AG09309 (cell line): ENCODE measurements at regions not wholly inside any gene's neighbourhood (a gene's known extent, or its start where the extent isn't known, plus 50 kb on each side); places are given as distances from the start of the nearest gene placed in this dataset.
"Not testable (repeated sequence)": the region's sequence is repeated elsewhere in the genome, so short reads cannot be mapped to it uniquely, and the experiment has no call there.

Experiments
- DNase-seq: peaks from one replicate; pipeline ENCODE4 v3.0.0-alpha.2; 2010; ENCODE audit warnings: low read depth
- H3K4me3 ChIP-seq: 2 replicates; pipeline ENCODE4 v1.5.1; 2011; ENCODE audit warnings: mild to moderate bottlenecking, low read depth, low read length, moderate library complexity; ENCODE audit not compliant: control insufficient read depth
- CTCF ChIP-seq: IDR thresholded peaks from 2 replicates; pipeline ENCODE4 v1.5.1; 2011; ENCODE audit warnings: mild to moderate bottlenecking, low read depth, low read length, inconsistent platforms; ENCODE audit not compliant: insufficient read depth, control insufficient read depth; ENCODE audit errors: missing control alignments

GRCh38 chr18:39211461-39211860 is 1645.9 kb upstream of the CELF4 start:
- no peak for TF ChIP-seq CTCF
- no peak for DNase-seq
- no peak overlapping the region for H3K4me3 ChIP-seq

- TF ChIP-seq CTCF: no peak
- no peak overlapping the region for H3K4me3 ChIP-seq
- DNase-seq: no peak
Measured at GRCh38 chr18:39209173-39209572, 1643.6 kb upstream of the CELF4 start.

DNA sequence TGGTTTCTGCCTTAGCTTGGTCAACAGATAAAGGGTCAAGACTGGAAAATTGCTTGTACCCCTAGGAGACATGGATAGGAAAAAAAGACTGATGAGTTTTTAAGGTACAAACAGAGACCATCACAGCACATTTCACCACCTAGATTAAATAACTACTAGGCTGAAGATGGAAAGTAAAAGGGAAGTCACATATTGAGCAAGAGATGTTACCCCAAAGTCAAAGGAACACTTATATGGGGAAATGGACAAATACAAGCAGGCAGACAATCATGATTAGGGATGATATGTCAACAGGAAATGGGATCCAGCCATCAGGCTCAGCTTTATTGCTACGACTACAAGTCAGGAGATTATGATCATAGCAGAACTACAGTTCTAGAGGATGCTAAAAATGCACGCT is 1643.1 kb upstream of the CELF4 start:
- TF ChIP-seq CTCF: no peak
- DNase-seq: no peak
- H3K4me3 ChIP-seq: no peak overlapping the region

DNA sequence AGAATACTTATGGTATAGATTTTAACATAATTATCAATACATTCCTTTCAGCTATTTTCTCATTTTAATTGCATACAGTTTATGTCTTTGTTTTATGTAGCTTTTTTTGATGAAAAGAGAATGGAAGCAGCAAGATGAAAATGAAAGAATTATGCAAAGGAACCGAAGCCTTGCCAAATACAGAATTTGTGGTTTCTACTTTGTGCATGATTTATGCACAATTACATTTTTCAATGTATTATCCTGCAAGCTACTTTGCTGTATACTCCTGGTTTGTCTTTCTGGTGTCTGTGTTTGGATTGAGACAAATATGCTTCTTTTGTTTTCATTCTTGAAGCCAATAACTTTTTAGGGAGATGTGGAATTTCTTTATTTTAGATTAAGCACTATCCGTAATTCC is 1642.6 kb upstream of the CELF4 start:
- DNase-seq: no peak
- TF ChIP-seq CTCF: no peak
- H3K4me3 ChIP-seq: no peak overlapping the region

DNA sequence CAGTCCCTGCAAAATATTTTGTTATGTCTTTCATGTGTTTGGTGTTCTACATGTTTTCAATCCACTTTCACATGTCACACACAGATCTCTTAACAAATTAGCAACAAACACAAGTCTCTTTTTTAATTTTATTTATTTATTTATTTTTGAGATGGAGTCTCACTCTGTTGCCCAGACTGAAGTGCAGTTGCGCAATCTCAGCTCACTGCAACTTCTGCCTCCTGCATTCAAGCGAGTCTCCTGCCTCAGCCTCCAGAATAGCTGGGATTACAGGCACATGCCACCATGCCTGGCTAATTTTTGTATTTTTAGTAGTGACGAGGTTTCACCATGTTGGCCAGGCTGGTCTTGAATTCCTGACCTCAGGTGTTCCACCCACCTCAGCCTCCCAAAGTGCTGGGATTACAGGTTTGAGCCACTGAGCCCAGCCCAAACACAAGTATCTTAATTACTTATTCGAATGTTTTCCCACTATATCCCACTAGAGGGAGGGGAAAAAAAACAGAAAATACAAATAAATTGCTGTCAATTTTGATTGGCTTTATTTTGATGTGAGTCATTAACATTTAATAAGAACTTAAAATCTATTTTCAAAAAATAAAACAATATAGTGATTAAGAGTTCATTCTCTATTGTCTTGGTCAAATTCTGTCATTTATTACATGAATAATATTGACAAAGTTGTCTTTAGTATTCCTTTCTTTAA is 1641.0 kb upstream of the CELF4 start:
- not testable (repeated sequence) for DNase-seq, H3K4me3 ChIP-seq

DNA sequence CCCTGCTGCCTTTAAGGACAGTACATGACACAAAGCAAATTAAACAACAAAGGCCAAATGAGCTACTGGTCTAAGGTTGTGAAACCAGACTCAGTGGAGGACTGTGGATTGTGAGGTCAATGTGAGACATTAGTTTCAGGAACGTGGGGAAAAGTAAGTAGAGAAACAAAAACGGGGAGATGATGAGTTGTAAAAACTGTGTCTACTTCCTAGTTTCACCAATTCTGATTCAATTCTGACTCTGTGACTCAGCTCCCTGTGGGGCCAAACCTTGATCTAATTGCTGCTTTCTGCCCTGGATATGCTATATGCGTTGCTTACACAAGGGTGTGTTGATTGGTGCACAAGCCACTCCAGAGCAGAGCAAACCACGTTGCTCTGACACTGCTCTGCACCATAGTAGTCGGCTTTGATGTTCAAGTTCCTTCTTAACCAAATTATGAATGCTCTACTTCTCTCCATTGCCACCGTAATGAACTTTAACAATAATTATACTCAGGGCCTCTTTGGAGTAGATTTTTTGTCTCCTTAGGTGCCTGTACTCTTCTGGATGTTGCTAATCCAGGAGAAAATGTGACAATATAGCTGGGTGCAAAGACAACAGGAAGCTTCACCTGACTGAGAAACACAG is 1640.1 kb upstream of the CELF4 start:
- H3K4me3 ChIP-seq: no peak overlapping the region
- no peak for DNase-seq
- no peak for TF ChIP-seq CTCF

DNA sequence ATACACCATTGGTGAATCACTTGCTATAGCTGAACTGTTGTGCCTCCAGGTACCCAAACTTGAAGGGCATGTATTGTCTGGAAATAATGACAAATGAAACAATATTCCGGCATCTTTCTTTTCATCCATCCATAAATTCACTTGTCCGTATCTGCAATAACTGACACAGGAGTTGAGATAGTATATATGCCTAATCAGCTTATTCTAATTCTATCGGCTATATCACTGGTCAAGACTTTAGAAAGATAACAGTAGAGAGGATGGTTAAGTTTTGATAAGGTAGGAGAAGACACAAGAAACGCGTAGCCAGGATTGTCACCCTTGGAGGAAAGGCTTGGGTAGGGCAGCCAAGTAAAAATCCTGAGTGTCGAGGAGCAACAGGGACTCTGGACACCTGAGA is 1634.6 kb upstream of the CELF4 start:
- DNase-seq: no peak
- H3K4me3 ChIP-seq: no peak overlapping the region
- TF ChIP-seq CTCF: no peak
